HFF-Myc (cell line): ENCODE measurements at regions not wholly inside any gene's neighbourhood (a gene's known extent, or its start where the extent isn't known, plus 50 kb on each side); places are given as distances from the start of the nearest gene placed in this dataset.
A peak's percentile ranks its signal among the peaks of the same experiment; 100 is the strongest.

Experiments
- DNase-seq: peaks from one replicate; pipeline ENCODE4 v3.0.0-alpha.2; 2011; ENCODE audit warnings: low read depth; ENCODE audit errors: extremely low read depth
- H3K4me3 ChIP-seq: replicated peaks from 2 replicates; pipeline ENCODE4 v1.5.1; 2011; ENCODE audit warnings: low read depth, mild to moderate bottlenecking, control low read depth, low read length
- CTCF ChIP-seq: IDR thresholded peaks from 2 replicates; pipeline ENCODE4 v1.5.1; 2012; ENCODE audit warnings: mild to moderate bottlenecking, low read depth, low read length, control low read depth; ENCODE audit errors: missing control alignments

- TF ChIP-seq CTCF, result peak; percentile 28
- DNase-seq, result no peak
- H3K4me3 ChIP-seq, result no peak overlapping the region
Observed at GRCh38 chr10:36880898-36881297, 244.5 kb upstream of the ANKRD30A start.

GRCh38 chr10:36872702-36873393 lies 252.6 kb upstream of the ANKRD30A start:
- no peak overlapping the region for H3K4me3 ChIP-seq
- no peak for TF ChIP-seq CTCF
- DNase-seq, result no peak

- no peak for DNase-seq
- TF ChIP-seq CTCF, result no peak
- no peak overlapping the region for H3K4me3 ChIP-seq
Observed at GRCh38 chr10:36840788-36841187, 284.6 kb upstream of the ANKRD30A start.

- no peak overlapping the region for H3K4me3 ChIP-seq
- no peak for TF ChIP-seq CTCF
- no peak for DNase-seq
Observed at GRCh38 chr10:36837416-36837815, 288.0 kb upstream of the ANKRD30A start.

- DNase-seq, result no peak
- no peak overlapping the region for H3K4me3 ChIP-seq
- TF ChIP-seq CTCF, result no peak
Observed at GRCh38 chr10:36819781-36820180, 305.6 kb upstream of the ANKRD30A start.

GRCh38 chr10:36817898-36818297 lies 307.5 kb upstream of the ANKRD30A start:
- no peak overlapping the region for H3K4me3 ChIP-seq
- DNase-seq, result no peak
- TF ChIP-seq CTCF, result no peak

- no peak overlapping the region for H3K4me3 ChIP-seq
- no peak for TF ChIP-seq CTCF
- no peak for DNase-seq
Observed at GRCh38 chr10:36808625-36809362, 316.6 kb upstream of the ANKRD30A start.
